B cell (primary cell): ENCODE measurements at regions not wholly inside any gene's neighbourhood (a gene's known extent, or its start where the extent isn't known, plus 50 kb on each side); places are given as distances from the start of the nearest gene placed in this dataset.

Source experiments
- ATAC-seq: fragments of 200-7000 bp; cut with Tn5 transposase; one replicate; pipeline ENCODE4 v1.10.0; 2021; ENCODE audit warnings: low read depth, mild to moderate bottlenecking, moderate number of reproducible peaks, moderate library complexity
- CTCF ChIA-PET: fragments of 350-600 bp; sonication (Branson Sonifier 250); formaldehyde crosslinking; loops from one replicate; lab custom pipeline; 2021; ENCODE audit warnings: antibody characterized with exemption, inconsistent platforms; lab: Charles Lee
- POLR2A ChIA-PET: fragments of 350-600 bp; sonication (Branson Sonifier 250); formaldehyde crosslinking; loops from one replicate; lab custom pipeline; 2021; ENCODE audit warnings: antibody characterized with exemption; lab: Charles Lee
- DNase-seq: peaks from one replicate; pipeline ENCODE4 v3.0.0; 2013
- H2AFZ ChIP-seq: 2 replicates; pipeline ENCODE4 v1.6.1; 2012; ENCODE audit warnings: mild to moderate bottlenecking, low read depth, low read length; ENCODE audit not compliant: insufficient read depth, poor library complexity, severe bottlenecking
- H3K27ac ChIP-seq, 2 donors: 1 replicate in 1 of 2; 2 replicates in 1 of 2; pipeline ENCODE4 v1.5.1; 2012 to 2013; ENCODE audit warnings: low read length in 2 of 2, mild to moderate bottlenecking in 2 of 2, moderate library complexity in 1 of 2
- H3K27me3 ChIP-seq, 4 experiments: fragments of 200-600 bp in 1 of 4; sonication (generic) in 1 of 4; replicated peaks in 1 of 4; 1 replicate in 2 of 4; 2 replicates in 2 of 4; pipeline versions ENCODE4 v1.6.1 to v1.7.0; 2013 to 2016; ENCODE audit warnings: low read length in 3 of 4, mild to moderate bottlenecking in 2 of 4, mixed read lengths in 1 of 4, moderate library complexity in 1 of 4; ENCODE audit not compliant: insufficient read depth in 4 of 4, control insufficient read depth in 3 of 4; ENCODE audit errors: control extremely low read depth in 1 of 4
- H3K36me3 ChIP-seq, 2 experiments: replicated peaks in 1 of 2; 1 replicate in 1 of 2; 2 replicates in 1 of 2; pipeline versions ENCODE4 v1.6.1 to v1.7.1; 2013; ENCODE audit warnings: low read length in 1 of 2; ENCODE audit not compliant: insufficient read depth in 2 of 2, control insufficient read depth in 1 of 2; ENCODE audit errors: control extremely low read depth in 1 of 2, extremely low read depth in 1 of 2
- H3K4me1 ChIP-seq, 2 donors: fragments of 200-600 bp in 1 of 2; sonication (generic) in 1 of 2; 1 replicate in 1 of 2; 2 replicates in 1 of 2; pipeline versions ENCODE4 v1.5.1 to v1.6.1; 2013 to 2017; ENCODE audit warnings: low read length in 2 of 2; ENCODE audit not compliant: control insufficient read depth in 2 of 2, insufficient read depth in 2 of 2
- H3K4me2 ChIP-seq: replicated peaks from 2 replicates; pipeline ENCODE3; 2012; ENCODE audit warnings: mild to moderate bottlenecking, low read depth, low read length; ENCODE audit not compliant: poor library complexity, severe bottlenecking
- H3K4me3 ChIP-seq, 5 experiments: fragments of 200-600 bp in 1 of 5; sonication (generic) in 1 of 5; 1 replicate in 3 of 5; 2 replicates in 2 of 5; pipeline versions ENCODE4 v1.5.1 to v1.7.0; 2011 to 2016; ENCODE audit warnings: low read length in 4 of 5, mild to moderate bottlenecking in 4 of 5, low read depth in 2 of 5, control low read depth in 1 of 5, moderate library complexity in 1 of 5; ENCODE audit not compliant: insufficient read depth in 1 of 5; ENCODE audit errors: control extremely low read depth in 1 of 5, extremely low read depth in 1 of 5
- H3K79me2 ChIP-seq: fragments of 200-600 bp; sonication (generic); one replicate; pipeline ENCODE4 v1.6.0; 2016; ENCODE audit warnings: low read length; ENCODE audit not compliant: control insufficient read depth, insufficient read depth
- H3K9ac ChIP-seq: fragments of 200-600 bp; sonication (generic); 2 replicates; pipeline ENCODE4 v1.6.1; 2017; ENCODE audit warnings: mild to moderate bottlenecking, low read length, moderate library complexity
- H3K9me3 ChIP-seq, 3 donors: one replicate each; pipeline versions ENCODE4 v1.6.1 to v1.7.1; 2013; ENCODE audit warnings: low read length in 2 of 3; ENCODE audit not compliant: control insufficient read depth in 2 of 3, insufficient read depth in 1 of 3; ENCODE audit errors: control extremely low read depth in 1 of 3
- H4K20me1 ChIP-seq: 2 replicates; pipeline ENCODE4 v1.6.0; 2012; ENCODE audit warnings: mild to moderate bottlenecking, low read length; ENCODE audit not compliant: insufficient read depth, control insufficient read depth, poor library complexity, severe bottlenecking
- H3K27ac Mint-ChIP-seq: one replicate; pipeline ENCODE4 v1.8.0; 2021; ENCODE audit warnings: mixed read lengths
- H3K27me3 Mint-ChIP-seq: one replicate; pipeline ENCODE4 v1.8.0; 2021; ENCODE audit warnings: mixed read lengths
- H3K4me1 Mint-ChIP-seq: one replicate; pipeline ENCODE4 v1.8.0; 2021; ENCODE audit warnings: mixed read lengths
- H3K4me3 Mint-ChIP-seq: one replicate; pipeline ENCODE4 v1.8.0; 2021; ENCODE audit warnings: mixed read lengths
- H3K9me3 Mint-ChIP-seq: one replicate; pipeline ENCODE4 v1.8.0; 2022; ENCODE audit warnings: mixed read lengths; ENCODE audit not compliant: insufficient read depth
- EZH2 ChIP-seq: IDR thresholded peaks from 2 replicates; pipeline ENCODE4 v1.6.1; 2012; ENCODE audit warnings: borderline replicate concordance, low read depth, mild to moderate bottlenecking, moderate library complexity, low read length; ENCODE audit not compliant: insufficient read depth, poor library complexity, severe bottlenecking
- WGBS: methylation state at CpG from one replicate; pipeline ENCODE4 v1.1.5; 2013; ENCODE audit warnings: missing lambda C conversion rate; ENCODE audit not compliant: insufficient coverage; 5-methylcytosine and 5-hydroxymethylcytosine counted together
- intact Hi-C: fragments of 100-400 bp; cut with micrococcal nuclease; formaldehyde crosslinking; loops from one replicate; pipeline ENCODE4 v1.10.0; 2022
- TF ChIP-seq, protein P1 (sequence below): fragments of 200-600 bp; IDR thresholded peaks from one replicate; pipeline ENCODE4 v1.8.0; 2022; ENCODE audit warnings: antibody characterized with exemption, mild to moderate bottlenecking

DNA sequence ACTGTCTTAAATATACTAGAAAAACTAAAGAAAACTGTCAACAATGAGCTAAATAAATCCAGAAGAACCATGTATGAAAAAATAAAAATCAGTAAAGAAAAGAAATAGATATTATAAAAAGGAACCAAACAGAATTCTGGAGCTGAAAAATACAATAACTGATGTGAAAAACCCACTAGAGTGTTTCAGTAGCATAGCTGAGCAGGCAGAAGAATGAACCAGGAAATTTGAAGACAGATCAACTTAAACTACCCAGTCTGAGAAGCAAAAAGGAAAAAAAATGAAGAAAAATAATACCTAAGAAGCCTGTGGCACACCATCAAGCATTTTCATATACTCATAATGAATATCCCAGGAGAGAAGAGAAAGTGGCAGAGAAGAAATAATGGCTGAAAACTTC lies 240.1 kb upstream of the RXFP2 start:
- H3K4me1 ChIP-seq: no peaks in the 10 kb centered on the region
- intact Hi-C loops: no loop called here
- DNase-seq (no peak), ATAC-seq (no peak)
- H3K36me3 ChIP-seq: no peaks in the 10 kb centered on the region
- TF ChIP-seq, protein P1, sequence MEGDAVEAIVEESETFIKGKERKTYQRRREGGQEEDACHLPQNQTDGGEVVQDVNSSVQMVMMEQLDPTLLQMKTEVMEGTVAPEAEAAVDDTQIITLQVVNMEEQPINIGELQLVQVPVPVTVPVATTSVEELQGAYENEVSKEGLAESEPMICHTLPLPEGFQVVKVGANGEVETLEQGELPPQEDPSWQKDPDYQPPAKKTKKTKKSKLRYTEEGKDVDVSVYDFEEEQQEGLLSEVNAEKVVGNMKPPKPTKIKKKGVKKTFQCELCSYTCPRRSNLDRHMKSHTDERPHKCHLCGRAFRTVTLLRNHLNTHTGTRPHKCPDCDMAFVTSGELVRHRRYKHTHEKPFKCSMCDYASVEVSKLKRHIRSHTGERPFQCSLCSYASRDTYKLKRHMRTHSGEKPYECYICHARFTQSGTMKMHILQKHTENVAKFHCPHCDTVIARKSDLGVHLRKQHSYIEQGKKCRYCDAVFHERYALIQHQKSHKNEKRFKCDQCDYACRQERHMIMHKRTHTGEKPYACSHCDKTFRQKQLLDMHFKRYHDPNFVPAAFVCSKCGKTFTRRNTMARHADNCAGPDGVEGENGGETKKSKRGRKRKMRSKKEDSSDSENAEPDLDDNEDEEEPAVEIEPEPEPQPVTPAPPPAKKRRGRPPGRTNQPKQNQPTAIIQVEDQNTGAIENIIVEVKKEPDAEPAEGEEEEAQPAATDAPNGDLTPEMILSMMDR: no peak
- TF ChIP-seq EZH2: no peak
- no peaks in the 10 kb centered on the region for H4K20me1 ChIP-seq
- no peaks in the 10 kb centered on the region for H3K4me1 Mint-ChIP-seq
- no peak overlapping the region for H3K4me3 ChIP-seq
- no peak overlapping the region for H3K9ac ChIP-seq
- POLR2A ChIA-PET: no interaction called here
- peaks cover 16% of the 10 kb centered on the region for H3K9me3 Mint-ChIP-seq
- H3K79me2 ChIP-seq: no peaks in the 10 kb centered on the region
- H3K4me3 Mint-ChIP-seq: no peak overlapping the region
- H2AFZ ChIP-seq: no peak overlapping the region
- H3K27ac Mint-ChIP-seq: no peak overlapping the region
- no peak overlapping the region for H3K27ac ChIP-seq
- no peak overlapping the region for H3K4me2 ChIP-seq
- H3K27me3 ChIP-seq: no peaks in the 10 kb centered on the region
- CTCF ChIA-PET: no interaction called here
- H3K9me3 ChIP-seq: peaks cover 0 to 6% (median 0%) of the 10 kb centered on the region in 3 donors
- no peaks in the 10 kb centered on the region for H3K27me3 Mint-ChIP-seq

DNA sequence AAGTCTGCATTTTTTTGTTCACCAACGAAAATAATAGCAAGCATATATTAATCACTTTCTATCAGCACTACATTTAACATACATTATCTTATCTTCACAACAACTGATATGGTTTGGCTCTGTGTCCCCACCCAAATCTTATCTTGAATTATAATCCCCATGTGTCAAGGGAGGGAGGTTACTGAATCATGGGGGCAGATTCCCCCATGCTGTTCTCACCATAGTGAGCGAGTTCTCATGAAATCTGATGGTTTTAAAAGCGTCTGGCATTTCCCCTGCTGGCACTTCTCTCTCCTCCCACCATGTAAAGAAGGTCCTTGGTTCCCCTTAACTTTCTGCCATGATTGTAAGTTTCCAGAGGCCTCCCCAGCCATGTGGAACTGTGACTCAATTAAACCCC lies 235.7 kb upstream of the RXFP2 start:
- CTCF ChIA-PET: no interaction called here
- 55% methylated on average over 2 of the region's 3 CpGs for WGBS
- no peaks in the 10 kb centered on the region for H3K4me1 ChIP-seq
- no peak overlapping the region for H2AFZ ChIP-seq
- TF ChIP-seq, protein P1: no peak
- no peak for TF ChIP-seq EZH2
- H3K79me2 ChIP-seq: no peaks in the 10 kb centered on the region
- H3K27ac Mint-ChIP-seq: no peak overlapping the region
- H3K36me3 ChIP-seq: no peaks in the 10 kb centered on the region
- POLR2A ChIA-PET: no interaction called here
- H3K27me3 ChIP-seq: no peaks in the 10 kb centered on the region
- peaks cover 6% of the 10 kb centered on the region for H3K9me3 Mint-ChIP-seq
- no peak overlapping the region for H3K4me3 Mint-ChIP-seq
- H3K4me1 Mint-ChIP-seq: no peaks in the 10 kb centered on the region
- no peak overlapping the region for H3K9ac ChIP-seq
- H3K4me3 ChIP-seq: no peak overlapping the region
- no peak overlapping the region for H3K27ac ChIP-seq
- intact Hi-C loops: no loop called here
- no peak for DNase-seq
- no peaks in the 10 kb centered on the region for H3K27me3 Mint-ChIP-seq
- H3K9me3 ChIP-seq: peaks cover 0 to 8% (median 0%) of the 10 kb centered on the region in 3 donors
- H4K20me1 ChIP-seq: no peaks in the 10 kb centered on the region
- ATAC-seq: no peak
- no peak overlapping the region for H3K4me2 ChIP-seq
